T-helper 2 cell treated with Interferon-gamma antibody and Interleukin-4, amounts not matched to agents 100 ng/mL and 5 ng/mL, for 36 hours (primary cell): ENCODE measurements at regions not wholly inside any gene's neighbourhood (a gene's known extent, or its start where the extent isn't known, plus 50 kb on each side); places are given as distances from the start of the nearest gene placed in this dataset.

Experiments
- intact Hi-C: fragments of 100-400 bp; cut with micrococcal nuclease; formaldehyde crosslinking; loops from one replicate; pipeline ENCODE4 v1.15.1; 2023

DNA sequence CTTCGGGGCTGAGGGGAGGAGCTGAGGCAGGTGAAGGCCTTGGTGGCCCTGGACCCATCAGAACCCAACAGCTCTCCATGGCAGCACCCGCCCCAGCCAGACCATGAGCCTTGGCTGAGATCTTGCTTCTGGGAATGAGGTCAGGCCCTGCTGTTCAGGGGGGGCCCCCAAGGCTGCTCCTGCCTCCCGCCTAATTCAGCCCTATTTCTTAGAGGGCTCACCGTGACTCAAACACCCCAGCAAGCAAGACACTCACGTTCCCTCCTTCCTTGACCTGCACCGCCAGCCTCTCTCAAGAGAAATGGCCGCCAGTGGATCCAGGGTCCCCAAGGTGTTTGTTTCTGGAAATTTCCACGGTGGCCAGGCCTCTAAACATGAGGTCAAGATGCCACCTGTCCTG is 61.4 kb upstream of the PPP1R26 start:
- intact Hi-C loops: no loop called here

DNA sequence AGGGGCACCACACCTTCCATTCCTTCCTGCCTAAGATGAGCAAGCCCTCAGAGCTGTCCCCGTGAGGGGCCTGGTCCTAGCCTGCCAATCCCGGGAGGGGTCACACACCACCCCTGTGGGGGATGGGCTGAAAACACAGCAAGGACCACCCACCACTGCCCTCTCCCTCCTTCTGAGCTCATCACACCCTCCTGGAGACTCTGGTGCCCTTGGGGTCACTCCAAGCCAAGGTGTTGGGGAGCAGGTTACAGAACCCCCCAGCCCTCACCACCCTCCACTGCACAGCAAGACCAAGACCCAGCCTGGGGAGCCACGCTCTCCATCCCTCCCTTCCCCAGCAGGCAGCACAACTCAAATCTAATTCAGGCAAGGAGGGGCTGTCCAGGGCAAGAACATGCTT is 60.5 kb upstream of the PPP1R26 start:
- intact Hi-C loops: no loop called here

DNA sequence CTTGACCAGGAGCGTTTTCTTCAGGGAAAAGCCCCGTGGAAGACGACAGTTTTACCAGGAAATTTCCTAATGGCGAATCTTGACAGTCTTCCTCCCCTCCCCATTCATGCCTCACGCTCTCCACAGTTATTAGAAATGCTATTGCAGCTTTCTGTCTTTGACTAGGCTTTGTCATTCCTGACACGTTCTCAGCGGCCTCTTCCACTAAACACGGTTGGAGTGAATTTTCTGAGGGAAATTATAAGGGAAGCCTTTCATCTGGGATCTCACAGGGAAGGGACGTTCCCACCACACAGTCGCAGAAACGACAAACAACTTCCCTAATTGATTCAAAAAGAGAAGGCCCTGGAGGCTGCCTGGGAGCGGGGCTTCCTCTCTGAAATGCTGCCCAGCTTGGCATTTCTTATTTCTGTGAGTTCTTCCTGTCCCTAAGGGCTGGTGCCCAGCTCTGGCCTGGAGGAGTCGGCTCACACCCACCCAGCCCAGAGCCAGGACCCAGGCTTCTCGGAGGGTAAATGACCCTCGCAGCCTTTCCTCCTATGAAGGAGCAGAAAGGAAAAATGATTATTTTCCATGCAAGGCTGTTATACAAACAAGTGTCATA is 57.1 kb upstream of the PPP1R26 start:
- intact Hi-C loops: no loop called here

DNA sequence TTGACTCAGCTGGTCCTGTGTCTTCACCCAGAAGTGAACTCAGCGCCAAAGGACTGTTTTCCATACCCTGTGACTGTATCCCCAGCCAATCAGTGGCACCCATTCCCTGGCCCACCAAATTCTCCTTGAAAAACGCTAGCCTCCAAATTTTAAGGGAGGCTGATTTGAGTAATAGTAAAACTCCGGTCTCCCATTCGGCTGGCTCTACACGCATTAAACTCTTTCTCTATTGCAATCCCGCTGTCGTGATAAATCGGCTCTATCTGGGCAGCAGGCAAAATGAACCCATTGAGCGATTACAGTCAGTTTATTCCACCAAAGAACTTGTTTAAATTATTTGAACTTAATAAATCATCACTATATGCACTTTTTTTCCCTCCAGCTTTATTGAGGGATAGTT is 55.9 kb upstream of the PPP1R26 start:
- intact Hi-C loops: no loop called here
